ENCODE measurements at regions not wholly inside any gene's neighbourhood (a gene's known extent, or its start where the extent isn't known, plus 50 kb on each side); places are given as distances from the start of the nearest gene placed in this dataset.

DNA sequence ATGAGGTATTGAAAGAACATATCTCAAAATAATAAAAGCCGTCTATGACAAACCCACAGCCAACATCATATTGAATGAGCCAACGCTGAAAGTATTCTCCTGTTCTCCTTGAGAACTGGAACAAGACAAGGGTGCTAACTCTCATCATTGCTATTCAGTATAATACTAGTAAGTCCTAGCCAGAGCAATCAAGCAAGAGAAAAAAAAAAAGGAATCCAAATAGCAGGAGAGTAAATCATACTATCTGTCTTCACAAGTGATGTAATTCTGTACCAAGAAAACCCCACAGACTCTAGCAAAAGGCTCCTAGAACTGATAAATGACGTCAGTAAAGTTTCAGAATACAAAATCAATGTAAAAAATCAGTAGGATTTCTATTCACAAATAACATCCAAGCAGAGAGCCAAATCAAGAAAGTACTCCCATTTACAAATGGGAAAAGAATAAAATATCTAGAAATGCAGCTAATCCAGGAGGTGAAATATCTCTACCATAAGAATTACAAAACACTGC is 1632.8 kb downstream of the NCAM2 start:
- WGBS (ENCODE audit: insufficient coverage): 90% methylated on average over 2 of the region's 3 CpGs
- no peak overlapping the region for H3K4me2 ChIP-seq (replicated peaks; ENCODE audit: extremely low read depth, low read length, poor library complexity, severe bottlenecking)
- intact Hi-C loops (cut with micrococcal nuclease): no loop called here
- no peaks in the 10 kb centered on the region for H3K79me2 ChIP-seq (ENCODE audit: insufficient read depth, low read length)
- H2AFZ ChIP-seq (ENCODE audit: insufficient read depth, low read depth, low read length, poor library complexity, severe bottlenecking): no peak overlapping the region
- no peaks in the 10 kb centered on the region for H3K4me1 ChIP-seq (ENCODE audit: control insufficient read depth in 1 of 2, insufficient read depth in 2 of 2, low read length in 2 of 2)
- Mint-ChIP-seq H3K4me1 (no peaks in the 10 kb centered on the region), H3K27ac (no peak overlapping the region), H3K4me3 (no peak overlapping the region), H3K36me3 (no peaks in the 10 kb centered on the region), H3K9me3 (peaks cover 0 to 7% (median 2%) of the 10 kb centered on the region in 7 donors), H3K27me3 (ENCODE audit: low read depth in 3 of 3) (peaks cover 0 to 3% (median 0%) of the 10 kb centered on the region in 3 donors)
- H3K9me3 ChIP-seq (replicated peaks in 1 of 2; ENCODE audit: control insufficient read depth in 1 of 2, insufficient read depth in 1 of 2, low read length in 2 of 2): peaks cover 0 to 5% of the 10 kb centered on the region in 2 donors
- no peaks in the 10 kb centered on the region for H4K20me1 ChIP-seq (ENCODE audit: insufficient read depth, low read length)
- no peak for DNase-seq
- H3K9ac ChIP-seq (ENCODE audit: insufficient read depth, low read length, poor library complexity, severe bottlenecking): no peak overlapping the region
- no peaks in the 10 kb centered on the region for H3K27me3 ChIP-seq (ENCODE audit: control insufficient read depth in 2 of 2, insufficient read depth in 2 of 2, low read length in 2 of 2)
- no peak overlapping the region for H3K4me3 ChIP-seq (replicated peaks in 1 of 3; ENCODE audit: low read depth in 2 of 3, low read length in 3 of 3)
- H3K36me3 ChIP-seq (replicated peaks in 1 of 2; ENCODE audit: control insufficient read depth in 1 of 2, insufficient read depth in 2 of 2, low read length in 2 of 2): no peaks in the 10 kb centered on the region
- H3K27ac ChIP-seq (ENCODE audit: low read depth in 1 of 2, low read length in 2 of 2): no peak overlapping the region
- TF ChIP-seq, protein P1, sequence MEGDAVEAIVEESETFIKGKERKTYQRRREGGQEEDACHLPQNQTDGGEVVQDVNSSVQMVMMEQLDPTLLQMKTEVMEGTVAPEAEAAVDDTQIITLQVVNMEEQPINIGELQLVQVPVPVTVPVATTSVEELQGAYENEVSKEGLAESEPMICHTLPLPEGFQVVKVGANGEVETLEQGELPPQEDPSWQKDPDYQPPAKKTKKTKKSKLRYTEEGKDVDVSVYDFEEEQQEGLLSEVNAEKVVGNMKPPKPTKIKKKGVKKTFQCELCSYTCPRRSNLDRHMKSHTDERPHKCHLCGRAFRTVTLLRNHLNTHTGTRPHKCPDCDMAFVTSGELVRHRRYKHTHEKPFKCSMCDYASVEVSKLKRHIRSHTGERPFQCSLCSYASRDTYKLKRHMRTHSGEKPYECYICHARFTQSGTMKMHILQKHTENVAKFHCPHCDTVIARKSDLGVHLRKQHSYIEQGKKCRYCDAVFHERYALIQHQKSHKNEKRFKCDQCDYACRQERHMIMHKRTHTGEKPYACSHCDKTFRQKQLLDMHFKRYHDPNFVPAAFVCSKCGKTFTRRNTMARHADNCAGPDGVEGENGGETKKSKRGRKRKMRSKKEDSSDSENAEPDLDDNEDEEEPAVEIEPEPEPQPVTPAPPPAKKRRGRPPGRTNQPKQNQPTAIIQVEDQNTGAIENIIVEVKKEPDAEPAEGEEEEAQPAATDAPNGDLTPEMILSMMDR (IDR thresholded peaks at IDR 0.05): no peak

DNA sequence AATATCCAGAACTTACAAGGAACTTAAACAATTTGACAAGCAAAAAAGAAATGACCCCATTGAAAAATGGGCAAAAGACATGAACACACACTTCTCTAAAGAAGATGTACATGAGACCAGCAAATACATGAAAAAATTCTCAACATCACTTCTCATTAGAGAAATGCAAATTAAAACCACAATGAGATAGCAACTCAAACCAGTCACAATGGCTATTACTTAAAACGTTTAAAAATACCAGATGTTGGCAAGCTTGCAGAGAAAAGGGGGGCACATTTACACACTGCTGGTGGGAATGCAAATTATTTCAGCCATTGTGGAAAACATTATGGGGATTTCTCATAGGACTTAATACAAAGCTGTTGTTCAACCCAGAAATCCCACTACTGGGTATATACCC is 1634.0 kb downstream of the NCAM2 start:
- Mint-ChIP-seq H3K4me3 (no peak overlapping the region), H3K36me3 (no peaks in the 10 kb centered on the region), H3K4me1 (no peaks in the 10 kb centered on the region), H3K27ac (no peak overlapping the region), H3K9me3 (peaks cover 0 to 4% (median 0%) of the 10 kb centered on the region in 7 donors), H3K27me3 (ENCODE audit: low read depth in 3 of 3) (peaks cover 0 to 3% (median 0%) of the 10 kb centered on the region in 3 donors)
- intact Hi-C loops (cut with micrococcal nuclease): no loop called here
- no peaks in the 10 kb centered on the region for H3K4me1 ChIP-seq (ENCODE audit: control insufficient read depth in 1 of 2, insufficient read depth in 2 of 2, low read length in 2 of 2)
- no peaks in the 10 kb centered on the region for H3K79me2 ChIP-seq (ENCODE audit: insufficient read depth, low read length)
- TF ChIP-seq, protein P1 (IDR thresholded peaks at IDR 0.05): no peak
- WGBS (ENCODE audit: insufficient coverage): no CpG with 5 or more reads among the region's 1 CpG
- no peaks in the 10 kb centered on the region for H3K27me3 ChIP-seq (ENCODE audit: control insufficient read depth in 2 of 2, insufficient read depth in 2 of 2, low read length in 2 of 2)
- no peak for DNase-seq
- H2AFZ ChIP-seq (ENCODE audit: insufficient read depth, low read depth, low read length, poor library complexity, severe bottlenecking): no peak overlapping the region
- peaks cover 0 to 5% of the 10 kb centered on the region in 2 donors for H3K9me3 ChIP-seq (replicated peaks in 1 of 2; ENCODE audit: control insufficient read depth in 1 of 2, insufficient read depth in 1 of 2, low read length in 2 of 2)
- H3K4me3 ChIP-seq (replicated peaks in 1 of 3; ENCODE audit: low read depth in 2 of 3, low read length in 3 of 3): no peak overlapping the region
- no peak overlapping the region for H3K9ac ChIP-seq (ENCODE audit: insufficient read depth, low read length, poor library complexity, severe bottlenecking)
- H3K4me2 ChIP-seq (replicated peaks; ENCODE audit: extremely low read depth, low read length, poor library complexity, severe bottlenecking): no peak overlapping the region
- no peak overlapping the region for H3K27ac ChIP-seq (ENCODE audit: low read depth in 1 of 2, low read length in 2 of 2)
- H4K20me1 ChIP-seq (ENCODE audit: insufficient read depth, low read length): no peaks in the 10 kb centered on the region
- no peaks in the 10 kb centered on the region for H3K36me3 ChIP-seq (replicated peaks in 1 of 2; ENCODE audit: control insufficient read depth in 1 of 2, insufficient read depth in 2 of 2, low read length in 2 of 2)
